ENCODE measurements at regions not wholly inside any gene's neighbourhood (a gene's known extent, or its start where the extent isn't known, plus 50 kb on each side); places are given as distances from the start of the nearest gene placed in this dataset.
"Not testable (repeated sequence)": the region's sequence is repeated elsewhere in the genome, so short reads cannot be mapped to it uniquely, and the experiment has no call there.

- Histone ChIP-seq H3K36me3 (replicated peaks in 1 of 2; ENCODE audit: control extremely low read depth in 1 of 2, control insufficient read depth in 1 of 2, extremely low read depth in 1 of 2, insufficient read depth in 2 of 2, low read length in 1 of 2) (no peaks in the 10 kb centered on the region), H2AFZ (ENCODE audit: insufficient read depth, low read depth, low read length, poor library complexity, severe bottlenecking) (no peak overlapping the region), H4K20me1 (ENCODE audit: control insufficient read depth, insufficient read depth, low read length, poor library complexity, severe bottlenecking) (no peaks in the 10 kb centered on the region), H3K4me3 (ENCODE audit: control extremely low read depth in 1 of 5, extremely low read depth in 1 of 5, insufficient read depth in 1 of 5, low read depth in 2 of 5, low read length in 4 of 5) (no peak overlapping the region), H3K27ac (ENCODE audit: low read length in 2 of 2) (no peak overlapping the region), H3K4me2 (replicated peaks; ENCODE audit: low read depth, low read length, poor library complexity, severe bottlenecking) (no peak overlapping the region), H3K27me3 (replicated peaks in 1 of 4; ENCODE audit: control extremely low read depth in 1 of 4, control insufficient read depth in 3 of 4, insufficient read depth in 4 of 4, low read length in 3 of 4) (no peaks in the 10 kb centered on the region), H3K9ac (ENCODE audit: low read length) (no peak overlapping the region), H3K9me3 (ENCODE audit: control extremely low read depth in 1 of 3, control insufficient read depth in 2 of 3, insufficient read depth in 1 of 3, low read length in 2 of 3) (peaks cover 0 to 4% (median 0%) of the 10 kb centered on the region in 3 donors), H3K79me2 (ENCODE audit: control insufficient read depth, insufficient read depth, low read length) (no peaks in the 10 kb centered on the region), H3K4me1 (ENCODE audit: control insufficient read depth in 2 of 2, insufficient read depth in 2 of 2, low read length in 2 of 2) (no peaks in the 10 kb centered on the region)
- Mint-ChIP-seq H3K9me3 (ENCODE audit: insufficient read depth) (peaks cover 2% of the 10 kb centered on the region), H3K27ac (no peak overlapping the region), H3K4me3 (no peak overlapping the region), H3K4me1 (no peaks in the 10 kb centered on the region), H3K27me3 (no peaks in the 10 kb centered on the region)
- 92% methylated on average over 7 of the region's 11 CpGs for WGBS (ENCODE audit: insufficient coverage)
- no peak for ATAC-seq (ENCODE audit: low read depth)
- intact Hi-C loops (cut with micrococcal nuclease): no loop called here
- ChIA-PET POLR2A (interaction anchor here (0.6 kb wide), 1 partner anchor 51 kb away, joined by 3 read pairs; no protein-coding TSS in a partner anchor), CTCF (interaction anchor here (1.0 to 2.4 kb wide), 2 partner anchors 20 to 97 kb away, joined by 3 to 8 read pairs; no protein-coding TSS in a partner anchor)
- no peak for TF ChIP-seq CTCF (IDR thresholded peaks at IDR 0.05)
- TF ChIP-seq EZH2 (IDR thresholded peaks at IDR 0.05; ENCODE audit: borderline replicate concordance, insufficient read depth, low read depth, low read length, poor library complexity, severe bottlenecking): no peak
- DNase-seq: no peak
Measured at GRCh38 chr7:106756884-106757283, 95.9 kb upstream of the CCDC71L start.

DNA sequence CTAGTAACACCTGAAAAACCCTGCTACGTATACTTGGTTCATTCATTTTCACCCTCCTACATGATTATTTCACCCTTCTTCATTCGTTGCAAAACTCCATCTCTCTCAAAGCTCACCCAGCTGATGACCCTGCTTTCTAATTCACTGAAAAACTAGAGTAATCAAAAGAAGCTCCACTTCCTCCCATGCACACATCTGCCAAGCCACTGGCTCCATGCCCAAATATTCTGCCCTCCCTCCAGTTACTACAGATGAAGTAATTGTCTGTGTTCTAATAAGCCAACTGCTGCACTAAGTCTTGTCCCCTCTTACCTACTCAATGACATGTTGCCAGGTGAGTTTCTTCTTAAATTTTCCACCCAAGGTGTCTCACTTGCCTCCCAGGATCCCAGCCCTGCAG is 96.9 kb upstream of the CCDC71L start:
- no peak overlapping the region for H2AFZ ChIP-seq (ENCODE audit: insufficient read depth, low read depth, low read length, poor library complexity, severe bottlenecking)
- Mint-ChIP-seq H3K27ac (no peak overlapping the region), H3K4me3 (no peak overlapping the region), H3K9me3 (ENCODE audit: insufficient read depth) (peaks cover 2% of the 10 kb centered on the region), H3K27me3 (no peaks in the 10 kb centered on the region), H3K4me1 (no peaks in the 10 kb centered on the region)
- intact Hi-C loops (cut with micrococcal nuclease): no loop called here
- no peaks in the 10 kb centered on the region for H4K20me1 ChIP-seq (ENCODE audit: control insufficient read depth, insufficient read depth, low read length, poor library complexity, severe bottlenecking)
- ATAC-seq (ENCODE audit: low read depth): no peak
- H3K36me3 ChIP-seq (replicated peaks in 1 of 2; ENCODE audit: control extremely low read depth in 1 of 2, control insufficient read depth in 1 of 2, extremely low read depth in 1 of 2, insufficient read depth in 2 of 2, low read length in 1 of 2): no peaks in the 10 kb centered on the region
- no peak for TF ChIP-seq CTCF (IDR thresholded peaks at IDR 0.05)
- H3K79me2 ChIP-seq (ENCODE audit: control insufficient read depth, insufficient read depth, low read length): no peaks in the 10 kb centered on the region
- H3K27ac ChIP-seq (ENCODE audit: low read length in 2 of 2): no peak overlapping the region
- H3K27me3 ChIP-seq (replicated peaks in 1 of 4; ENCODE audit: control extremely low read depth in 1 of 4, control insufficient read depth in 3 of 4, insufficient read depth in 4 of 4, low read length in 3 of 4): no peaks in the 10 kb centered on the region
- H3K4me3 ChIP-seq (ENCODE audit: control extremely low read depth in 1 of 5, extremely low read depth in 1 of 5, insufficient read depth in 1 of 5, low read depth in 2 of 5, low read length in 4 of 5): no peak overlapping the region
- H3K4me1 ChIP-seq (ENCODE audit: control insufficient read depth in 2 of 2, insufficient read depth in 2 of 2, low read length in 2 of 2): no peaks in the 10 kb centered on the region
- peaks cover 0 to 4% (median 0%) of the 10 kb centered on the region in 3 donors for H3K9me3 ChIP-seq (ENCODE audit: control extremely low read depth in 1 of 3, control insufficient read depth in 2 of 3, insufficient read depth in 1 of 3, low read length in 2 of 3)
- no peak overlapping the region for H3K4me2 ChIP-seq (replicated peaks; ENCODE audit: low read depth, low read length, poor library complexity, severe bottlenecking)
- ChIA-PET CTCF (interaction anchor here (1.0 to 2.4 kb wide), 2 partner anchors 21 to 97 kb away, joined by 3 to 8 read pairs; no protein-coding TSS in a partner anchor), POLR2A (interaction anchor here (0.6 kb wide), 1 partner anchor 50 kb away, joined by 3 read pairs; no protein-coding TSS in a partner anchor)
- WGBS (ENCODE audit: insufficient coverage): 30% methylated on average over 2 of the region's 2 CpGs
- H3K9ac ChIP-seq (ENCODE audit: low read length): no peak overlapping the region
- no peak for DNase-seq

GRCh38 chr7:106762845-106763244 is 101.9 kb upstream of the CCDC71L start:
- H3K36me3 ChIP-seq (replicated peaks in 1 of 2; ENCODE audit: control extremely low read depth in 1 of 2, control insufficient read depth in 1 of 2, extremely low read depth in 1 of 2, insufficient read depth in 2 of 2, low read length in 1 of 2); DNase-seq; H3K9ac ChIP-seq (ENCODE audit: low read length); POLR2A ChIA-PET; H3K4me3 ChIP-seq (ENCODE audit: control extremely low read depth in 1 of 5, extremely low read depth in 1 of 5, insufficient read depth in 1 of 5, low read depth in 2 of 5, low read length in 4 of 5); H3K9me3 Mint-ChIP-seq (ENCODE audit: insufficient read depth); ATAC-seq (ENCODE audit: low read depth); H3K79me2 ChIP-seq (ENCODE audit: control insufficient read depth, insufficient read depth, low read length); H3K27me3 ChIP-seq (replicated peaks in 1 of 4; ENCODE audit: control extremely low read depth in 1 of 4, control insufficient read depth in 3 of 4, insufficient read depth in 4 of 4, low read length in 3 of 4); H3K9me3 ChIP-seq (ENCODE audit: control extremely low read depth in 1 of 3, control insufficient read depth in 2 of 3, insufficient read depth in 1 of 3, low read length in 2 of 3); CTCF ChIA-PET; H3K27me3 Mint-ChIP-seq; H3K4me1 Mint-ChIP-seq; H3K4me3 Mint-ChIP-seq; H3K4me2 ChIP-seq (replicated peaks; ENCODE audit: low read depth, low read length, poor library complexity, severe bottlenecking); H4K20me1 ChIP-seq (ENCODE audit: control insufficient read depth, insufficient read depth, low read length, poor library complexity, severe bottlenecking); intact Hi-C loops (cut with micrococcal nuclease); H3K27ac ChIP-seq (ENCODE audit: low read length in 2 of 2); H3K4me1 ChIP-seq (ENCODE audit: control insufficient read depth in 2 of 2, insufficient read depth in 2 of 2, low read length in 2 of 2); H2AFZ ChIP-seq (ENCODE audit: insufficient read depth, low read depth, low read length, poor library complexity, severe bottlenecking); H3K27ac Mint-ChIP-seq: not testable (repeated sequence)
- no CpG with 5 or more reads among the region's 2 CpGs for WGBS (ENCODE audit: insufficient coverage)
